GM19452 (cell line): ENCODE measurements at regions not wholly inside any gene's neighbourhood (a gene's known extent, or its start where the extent isn't known, plus 50 kb on each side); places are given as distances from the start of the nearest gene placed in this dataset.

ENCODE experiments used
- ATAC-seq: cut with Tn5 transposase; IDR thresholded peaks from one replicate; pipeline ENCODE4 v1.9.1; 2021; ENCODE audit not compliant: unreplicated experiment

GRCh38 chr13:110826861-110827672 lies 87.8 kb downstream of the ANKRD10 start:
- ATAC-seq: no peak
